ENCODE measurements at regions not wholly inside any gene's neighbourhood (a gene's known extent, or its start where the extent isn't known, plus 50 kb on each side); places are given as distances from the start of the nearest gene placed in this dataset.

- no peaks in the 10 kb centered on the region for H3K9me3 ChIP-seq (ENCODE audit: insufficient read depth, low read depth, low read length)
- H2BK5ac ChIP-seq (ENCODE audit: low read depth, low read length, poor library complexity): no peak overlapping the region
- H3K79me1 ChIP-seq (ENCODE audit: low read length): peaks cover 19% of the 10 kb centered on the region
- H3K4ac ChIP-seq (ENCODE audit: low read depth, low read length): no peak overlapping the region
- H3K27me3 ChIP-seq (ENCODE audit: insufficient read depth, low read length): no peaks in the 10 kb centered on the region
- no peak overlapping the region for H2AK5ac ChIP-seq (ENCODE audit: low read length)
- no peaks in the 10 kb centered on the region for H3K36me3 ChIP-seq (ENCODE audit: control insufficient read depth in 1 of 2, insufficient read depth in 2 of 2, low read length in 2 of 2)
- H3K4me3 ChIP-seq (ENCODE audit: low read depth, low read length): no peak overlapping the region
- no peak overlapping the region for H2BK120ac ChIP-seq (ENCODE audit: insufficient read depth, low read length, poor library complexity)
- no peaks in the 10 kb centered on the region for H3K79me2 ChIP-seq (ENCODE audit: control insufficient read depth, insufficient read depth, low read length, poor library complexity)
- H3K18ac ChIP-seq (ENCODE audit: low read length): no peak overlapping the region
- no CpG with 5 or more reads among the region's 23 CpGs for WGBS (ENCODE audit: extremely low coverage, insufficient coverage, insufficient read length)
- no peak overlapping the region for H2AFZ ChIP-seq (ENCODE audit: insufficient read depth, low read length, poor library complexity)
- H3K9ac ChIP-seq (ENCODE audit: low read length): no peak overlapping the region
- H2BK12ac ChIP-seq (ENCODE audit: low read length): no peak overlapping the region
- H3K27ac ChIP-seq (ENCODE audit: low read depth, low read length): no peak overlapping the region
- no peak overlapping the region for H3K23ac ChIP-seq (ENCODE audit: low read length)
- H3K14ac ChIP-seq (ENCODE audit: low read length): no peak overlapping the region
- no peak overlapping the region for H4K12ac ChIP-seq (ENCODE audit: low read depth, low read length)
- H3K4me1 ChIP-seq (ENCODE audit: control insufficient read depth in 1 of 2, insufficient read depth in 2 of 2, low read length in 2 of 2): peaks cover 21 to 22% of the 10 kb centered on the region in 2 experiments
- no peak overlapping the region for H4K91ac ChIP-seq (ENCODE audit: low read depth, low read length)
- DNase-seq: peak; percentile 98 to 99
- H4K8ac ChIP-seq (ENCODE audit: low read depth, low read length): no peak overlapping the region
- H3K4me2 ChIP-seq (ENCODE audit: low read length): no peak overlapping the region
Observed at GRCh38 chr2:240245706-240246105, 105.2 kb upstream of the OTOS start.

GRCh38 chr2:240246173-240246820 is 105.8 kb upstream of the OTOS start:
- Histone ChIP-seq H3K9ac (ENCODE audit: low read length) (no peak overlapping the region), H3K27ac (ENCODE audit: low read depth, low read length) (peak overlapping the region; percentile 16), H2AK5ac (ENCODE audit: low read length) (no peak overlapping the region), H2AFZ (ENCODE audit: insufficient read depth, low read length, poor library complexity) (no peak overlapping the region), H3K4me2 (ENCODE audit: low read length) (no peak overlapping the region), H4K91ac (ENCODE audit: low read depth, low read length) (peak overlapping the region; percentile 47), H3K4me1 (ENCODE audit: control insufficient read depth in 1 of 2, insufficient read depth in 2 of 2, low read length in 2 of 2) (peaks cover 27 to 28% of the 10 kb centered on the region in 2 experiments), H2BK12ac (ENCODE audit: low read length) (no peak overlapping the region), H2BK120ac (ENCODE audit: insufficient read depth, low read length, poor library complexity) (peak overlapping the region; percentile 12), H4K12ac (ENCODE audit: low read depth, low read length) (no peak overlapping the region), H3K9me3 (ENCODE audit: insufficient read depth, low read depth, low read length) (no peaks in the 10 kb centered on the region), H3K14ac (ENCODE audit: low read length) (no peak overlapping the region), H3K4ac (ENCODE audit: low read depth, low read length) (no peak overlapping the region), H2BK5ac (ENCODE audit: low read depth, low read length, poor library complexity) (peak overlapping the region; percentile 44), H3K79me1 (ENCODE audit: low read length) (peaks cover 23% of the 10 kb centered on the region), H3K18ac (ENCODE audit: low read length) (no peak overlapping the region), H3K79me2 (ENCODE audit: control insufficient read depth, insufficient read depth, low read length, poor library complexity) (peaks cover 1% of the 10 kb centered on the region), H3K23ac (ENCODE audit: low read length) (no peak overlapping the region), H3K27me3 (ENCODE audit: insufficient read depth, low read length) (no peaks in the 10 kb centered on the region), H3K36me3 (ENCODE audit: control insufficient read depth in 1 of 2, insufficient read depth in 2 of 2, low read length in 2 of 2) (no peaks in the 10 kb centered on the region), H4K8ac (ENCODE audit: low read depth, low read length) (no peak overlapping the region), H3K4me3 (ENCODE audit: low read depth, low read length) (no peak overlapping the region)
- WGBS (ENCODE audit: extremely low coverage, insufficient coverage, insufficient read length): no CpG with 5 or more reads among the region's 15 CpGs
- peak in 1 of 2 donors; percentile 47 for DNase-seq

GRCh38 chr2:240247241-240247867 is 106.9 kb upstream of the OTOS start:
- Histone ChIP-seq H3K79me1 (ENCODE audit: low read length) (peaks cover 29% of the 10 kb centered on the region), H3K27ac (ENCODE audit: low read depth, low read length) (no peak overlapping the region), H3K27me3 (ENCODE audit: insufficient read depth, low read length) (no peaks in the 10 kb centered on the region), H3K18ac (ENCODE audit: low read length) (no peak overlapping the region), H3K4me2 (ENCODE audit: low read length) (no peak overlapping the region), H3K9me3 (ENCODE audit: insufficient read depth, low read depth, low read length) (no peaks in the 10 kb centered on the region), H3K4ac (ENCODE audit: low read depth, low read length) (no peak overlapping the region), H3K4me3 (ENCODE audit: low read depth, low read length) (no peak overlapping the region), H2AK5ac (ENCODE audit: low read length) (no peak overlapping the region), H3K4me1 (ENCODE audit: control insufficient read depth in 1 of 2, insufficient read depth in 2 of 2, low read length in 2 of 2) (peaks cover 33 to 34% of the 10 kb centered on the region in 2 experiments), H3K14ac (ENCODE audit: low read length) (no peak overlapping the region), H3K9ac (ENCODE audit: low read length) (no peak overlapping the region), H4K12ac (ENCODE audit: low read depth, low read length) (no peak overlapping the region), H2BK5ac (ENCODE audit: low read depth, low read length, poor library complexity) (no peak overlapping the region), H4K8ac (ENCODE audit: low read depth, low read length) (no peak overlapping the region), H3K79me2 (ENCODE audit: control insufficient read depth, insufficient read depth, low read length, poor library complexity) (peaks cover 2% of the 10 kb centered on the region), H2BK12ac (ENCODE audit: low read length) (no peak overlapping the region), H3K36me3 (ENCODE audit: control insufficient read depth in 1 of 2, insufficient read depth in 2 of 2, low read length in 2 of 2) (no peaks in the 10 kb centered on the region), H3K23ac (ENCODE audit: low read length) (no peak overlapping the region), H4K91ac (ENCODE audit: low read depth, low read length) (no peak overlapping the region), H2AFZ (ENCODE audit: insufficient read depth, low read length, poor library complexity) (no peak overlapping the region), H2BK120ac (ENCODE audit: insufficient read depth, low read length, poor library complexity) (no peak overlapping the region)
- no CpG with 5 or more reads among the region's 10 CpGs for WGBS (ENCODE audit: extremely low coverage, insufficient coverage, insufficient read length)
- DNase-seq: no peak

- Histone ChIP-seq H4K8ac (ENCODE audit: low read depth, low read length) (no peak overlapping the region), H3K14ac (ENCODE audit: low read length) (peak overlapping the region; percentile 19), H3K4me1 (ENCODE audit: control insufficient read depth in 1 of 2, insufficient read depth in 2 of 2, low read length in 2 of 2) (peaks cover 33 to 34% of the 10 kb centered on the region in 2 experiments), H3K9ac (ENCODE audit: low read length) (no peak overlapping the region), H3K9me3 (ENCODE audit: insufficient read depth, low read depth, low read length) (no peaks in the 10 kb centered on the region), H3K23ac (ENCODE audit: low read length) (no peak overlapping the region), H2AK5ac (ENCODE audit: low read length) (peak overlapping the region; percentile 51), H3K18ac (ENCODE audit: low read length) (no peak overlapping the region), H3K4me2 (ENCODE audit: low read length) (no peak overlapping the region), H3K79me2 (ENCODE audit: control insufficient read depth, insufficient read depth, low read length, poor library complexity) (peaks cover 2% of the 10 kb centered on the region), H3K27me3 (ENCODE audit: insufficient read depth, low read length) (no peaks in the 10 kb centered on the region), H2BK120ac (ENCODE audit: insufficient read depth, low read length, poor library complexity) (peak overlapping the region; percentile 26), H3K4me3 (ENCODE audit: low read depth, low read length) (no peak overlapping the region), H3K27ac (ENCODE audit: low read depth, low read length) (no peak overlapping the region), H3K4ac (ENCODE audit: low read depth, low read length) (no peak overlapping the region), H2BK5ac (ENCODE audit: low read depth, low read length, poor library complexity) (no peak overlapping the region), H2BK12ac (ENCODE audit: low read length) (no peak overlapping the region), H3K36me3 (ENCODE audit: control insufficient read depth in 1 of 2, insufficient read depth in 2 of 2, low read length in 2 of 2) (no peaks in the 10 kb centered on the region), H4K12ac (ENCODE audit: low read depth, low read length) (no peak overlapping the region), H3K79me1 (ENCODE audit: low read length) (peaks cover 29% of the 10 kb centered on the region), H2AFZ (ENCODE audit: insufficient read depth, low read length, poor library complexity) (no peak overlapping the region), H4K91ac (ENCODE audit: low read depth, low read length) (peak overlapping the region; percentile 45)
- DNase-seq: no peak
- WGBS (ENCODE audit: extremely low coverage, insufficient coverage, insufficient read length): no CpG with 5 or more reads among the region's 17 CpGs
Observed at GRCh38 chr2:240247868-240248720, 107.6 kb upstream of the OTOS start.
